ENCODE measurements at regions not wholly inside any gene's neighbourhood (a gene's known extent, or its start where the extent isn't known, plus 50 kb on each side); places are given as distances from the start of the nearest gene placed in this dataset.

GRCh38 chr2:71961289-71962027 lies 186.2 kb downstream of the CYP26B1 start:
- Histone ChIP-seq H3K27me3 (ENCODE audit: insufficient read depth) (no peaks in the 10 kb centered on the region), H3K79me2 (replicated peaks; ENCODE audit: insufficient read depth) (no peaks in the 10 kb centered on the region), H2AFZ (no peak overlapping the region), H3K4me1 (ENCODE audit: insufficient read depth) (no peaks in the 10 kb centered on the region), H3K27ac (ENCODE audit: low read depth) (no peak overlapping the region), H3K4me3 (no peak overlapping the region), H3K36me3 (ENCODE audit: insufficient read depth) (peaks cover 5% of the 10 kb centered on the region; the same call in 1 of the 2 replicates), H3K4me2 (no peak overlapping the region), H4K20me1 (replicated peaks; ENCODE audit: insufficient read depth) (no peaks in the 10 kb centered on the region), H3K9me2 (ENCODE audit: insufficient read depth) (no peaks in the 10 kb centered on the region), H3F3A (replicated peaks; ENCODE audit: low read depth) (no peaks in the 10 kb centered on the region)
- no peaks in the 10 kb centered on the region; the same call in 2 of the 3 replicates for H3K4me1 Mint-ChIP-seq
- ATAC-seq (no peak), DNase-seq (ENCODE audit: low spot score) (no peak)
- TF ChIP-seq CTCF (conservative IDR thresholded peaks at IDR 0.05; ENCODE audit: low read depth in 2 of 2) (no peak), JUNB (IDR thresholded peaks at IDR 0.05; ENCODE audit: unreplicated experiment) (no peak), ZNF462 (CRISPR knock-in tag; IDR thresholded peaks at IDR 0.05) (no peak), STAT1 (IDR thresholded peaks at IDR 0.05; ENCODE audit: unreplicated experiment) (no peak), NANOG (IDR thresholded peaks at IDR 0.05; ENCODE audit: borderline replicate concordance) (no peak), ETS1 (IDR thresholded peaks at IDR 0.05) (no peak), CREB1 (CRISPR knock-in tag; IDR thresholded peaks at IDR 0.05; ENCODE audit: low read depth) (no peak), ZNF114 (CRISPR knock-in tag; IDR thresholded peaks at IDR 0.05) (no peak), EZH2 (IDR thresholded peaks at IDR 0.05; ENCODE audit: low read depth, unreplicated experiment) (no peak), REST (IDR thresholded peaks at IDR 0.05; ENCODE audit: unreplicated experiment) (no peak), POLR2AphosphoS5 (IDR thresholded peaks at IDR 0.05; ENCODE audit: low read depth) (no peak), EZH2phosphoT487 (IDR thresholded peaks at IDR 0.05; ENCODE audit: unreplicated experiment) (no peak), ZNF331 (CRISPR knock-in tag; IDR thresholded peaks at IDR 0.05; ENCODE audit: low read depth) (no peak)
- peaks cover 32% of the 10 kb centered on the region for H3K9me3 Mint-ChIP-seq
- H3K27ac Mint-ChIP-seq = no peak overlapping the region
- H3K27me3 Mint-ChIP-seq (ENCODE audit: insufficient read depth, low read depth, poor library complexity) = no peaks in the 10 kb centered on the region
- peaks cover 5% of the 10 kb centered on the region; the same call in 2 of the 3 replicates for H3K36me3 Mint-ChIP-seq (ENCODE audit: low read depth)
- H3K4me3 Mint-ChIP-seq = no peak overlapping the region
